NCI-H526 treated with DMSO at 0.1 percent for 48 hours (cell line): ENCODE measurements at regions not wholly inside any gene's neighbourhood (a gene's known extent, or its start where the extent isn't known, plus 50 kb on each side); places are given as distances from the start of the nearest gene placed in this dataset.
"Not testable (repeated sequence)": the region's sequence is repeated elsewhere in the genome, so short reads cannot be mapped to it uniquely, and the experiment has no call there.

Experiments
- DNase-seq: peaks from one replicate; lab custom pipeline; 2025; lab: John Stamatoyannopoulos, UW

GRCh38 chr18:2223849-2224248 is 347.5 kb downstream of the METTL4 start:
- DNase-seq, result no peak

GRCh38 chr18:2236232-2236631 is 335.1 kb downstream of the METTL4 start:
- no peak for DNase-seq

GRCh38 chr18:2237706-2238105 is 333.6 kb downstream of the METTL4 start:
- DNase-seq, result no peak

- DNase-seq, result no peak
These were observed 331.0 kb downstream of the METTL4 start for GRCh38 chr18:2240311-2240705.

GRCh38 chr18:2244641-2245040 is 326.7 kb downstream of the METTL4 start:
- DNase-seq, result no peak

- DNase-seq, result not testable (repeated sequence)
These were observed 324.2 kb downstream of the METTL4 start for GRCh38 chr18:2247101-2247500.

GRCh38 chr18:2254977-2255376 is 316.3 kb downstream of the METTL4 start:
- no peak for DNase-seq

- no peak for DNase-seq
These were observed 314.7 kb downstream of the METTL4 start for GRCh38 chr18:2256577-2256976.

- DNase-seq, result no peak
These were observed 312.4 kb downstream of the METTL4 start for GRCh38 chr18:2258954-2259353.

GRCh38 chr18:2263303-2263890 is 307.9 kb downstream of the METTL4 start:
- DNase-seq, result no peak

GRCh38 chr18:2274613-2275012 is 296.7 kb downstream of the METTL4 start:
- DNase-seq, result no peak

- no peak for DNase-seq
These were observed 290.2 kb downstream of the METTL4 start for GRCh38 chr18:2281086-2281485.

GRCh38 chr18:2281523-2282199 is 289.6 kb downstream of the METTL4 start:
- no peak for DNase-seq

GRCh38 chr18:2293109-2293839 is 278.0 kb downstream of the METTL4 start:
- no peak for DNase-seq

- no peak for DNase-seq
These were observed 270.0 kb downstream of the METTL4 start for GRCh38 chr18:2301316-2301715.

GRCh38 chr18:2302012-2302411 is 269.3 kb downstream of the METTL4 start:
- DNase-seq, result no peak

GRCh38 chr18:2302628-2303516 is 268.4 kb downstream of the METTL4 start:
- no peak for DNase-seq

- no peak for DNase-seq
These were observed 267.6 kb downstream of the METTL4 start for GRCh38 chr18:2303517-2304238.

- no peak for DNase-seq
These were observed 266.7 kb downstream of the METTL4 start for GRCh38 chr18:2304378-2305175.

GRCh38 chr18:2306606-2307005 is 264.7 kb downstream of the METTL4 start:
- no peak for DNase-seq

GRCh38 chr18:2310886-2311285 is 260.4 kb downstream of the METTL4 start:
- no peak for DNase-seq
